ENCODE measurements at regions not wholly inside any gene's neighbourhood (a gene's known extent, or its start where the extent isn't known, plus 50 kb on each side); places are given as distances from the start of the nearest gene placed in this dataset.

DNA sequence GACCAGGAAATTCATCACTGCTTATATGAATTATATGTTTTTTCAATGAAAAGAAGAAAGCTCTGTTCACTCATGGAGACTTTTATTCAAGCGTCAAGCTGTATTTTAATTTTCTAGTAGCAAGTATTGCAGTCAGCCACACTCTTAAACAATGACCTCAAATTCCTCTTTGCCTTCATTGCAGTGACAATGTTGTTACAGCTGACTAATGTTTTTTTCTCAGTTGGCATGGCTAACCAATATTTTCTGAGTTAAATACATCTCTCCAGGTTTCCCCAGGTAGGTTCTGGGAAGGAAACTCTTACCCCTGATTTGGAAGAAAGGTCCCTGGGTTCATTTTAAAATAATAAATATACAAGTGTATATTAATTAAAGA, 241.5 kb downstream of the WDR11 start:
- DNase-seq = no peak

DNA sequence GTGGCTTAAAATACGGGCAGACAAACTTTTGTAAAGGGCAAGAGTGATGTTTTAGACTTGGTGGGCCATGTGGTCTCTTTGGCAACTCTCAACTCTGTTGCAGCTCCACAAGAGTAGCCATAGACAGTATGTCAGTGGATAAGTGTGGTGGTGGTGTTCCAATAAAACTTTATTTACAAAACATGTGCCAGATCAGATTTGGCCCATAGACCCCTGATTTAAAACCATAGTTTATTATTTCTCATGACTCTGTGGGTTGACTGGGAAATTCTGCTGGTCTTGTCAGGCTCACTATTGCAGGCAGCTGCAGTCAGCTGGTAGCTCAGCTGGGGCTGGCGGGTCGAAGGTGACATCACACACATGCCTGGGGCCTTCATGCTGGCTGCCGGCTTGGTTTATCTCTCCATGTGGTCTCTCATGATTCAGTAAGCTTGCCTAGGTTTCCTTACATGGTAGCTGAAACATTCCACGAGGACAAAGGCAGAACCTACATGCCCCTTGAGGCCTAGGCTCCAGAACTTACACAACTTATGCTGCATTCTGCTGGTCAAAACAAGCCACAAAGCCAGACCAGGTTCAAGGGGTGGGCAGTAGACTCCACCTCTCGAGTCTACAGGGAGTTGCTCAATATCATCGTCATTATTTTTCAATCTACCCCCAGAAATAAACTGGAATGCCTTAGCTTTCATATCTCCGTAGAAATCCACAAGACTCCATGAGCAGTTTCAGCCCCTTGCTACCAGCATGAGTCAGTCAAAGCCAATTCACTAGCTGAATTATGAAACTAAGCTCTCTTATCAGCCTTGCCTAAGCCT, 245.7 kb downstream of the WDR11 start:
- DNase-seq = no peak

DNA sequence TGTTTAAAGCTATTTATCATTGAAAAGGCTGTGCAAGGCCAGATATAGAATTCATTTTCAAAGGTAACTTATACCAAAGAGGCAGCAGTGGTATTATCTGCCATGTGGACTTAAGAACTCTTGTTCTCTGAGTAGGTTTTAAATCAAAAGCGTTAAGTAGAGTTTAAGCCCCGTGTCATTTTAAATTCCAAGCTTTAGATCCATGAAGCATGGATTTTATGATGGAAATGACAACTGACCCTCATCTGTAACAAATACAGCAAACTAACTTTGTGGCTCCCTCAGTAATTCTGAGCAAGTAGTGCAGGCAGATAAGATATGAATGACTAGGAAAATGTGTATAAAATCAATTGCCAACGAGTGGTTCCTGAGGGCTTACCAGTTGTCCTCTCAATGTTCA, 247.0 kb downstream of the WDR11 start:
- no peak for DNase-seq

DNA sequence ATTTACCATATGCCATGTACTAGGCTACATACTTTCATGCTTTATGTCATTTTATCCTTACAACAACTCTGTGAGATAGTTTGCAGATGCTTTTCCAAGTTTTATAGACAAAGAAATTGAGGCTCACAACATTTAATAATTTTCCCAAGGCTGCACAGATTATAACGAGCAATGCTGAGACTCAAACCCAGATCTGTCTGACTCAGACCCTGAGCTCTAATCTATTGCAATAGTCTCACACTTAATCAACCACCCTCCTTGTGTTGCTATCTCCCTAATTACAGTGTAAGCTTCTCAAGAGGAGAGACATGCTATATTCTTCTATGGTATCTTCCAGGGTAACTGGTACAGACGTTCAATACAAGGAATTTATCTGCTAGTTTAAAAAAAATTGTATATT, 247.6 kb downstream of the WDR11 start:
- DNase-seq = no peak

DNA sequence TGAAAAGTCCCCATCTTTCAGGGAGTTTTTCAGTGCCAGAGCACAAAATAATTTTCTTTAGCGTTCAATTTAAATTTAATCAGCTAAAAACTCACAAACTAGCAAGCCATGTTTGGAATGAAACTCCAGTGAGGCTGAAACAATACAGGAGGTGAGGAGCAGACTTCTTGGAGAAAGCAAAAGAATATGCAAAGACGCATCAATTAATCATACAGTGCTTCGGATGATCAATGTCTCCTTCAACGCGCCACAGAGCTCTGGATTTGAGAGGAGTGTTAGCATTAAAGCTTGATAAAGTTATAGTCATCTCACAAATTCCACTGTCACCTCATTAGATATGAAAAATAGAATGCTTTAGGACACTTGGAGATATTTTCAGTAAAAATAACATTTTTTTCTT, 248.0 kb downstream of the WDR11 start:
- no peak for DNase-seq

DNA sequence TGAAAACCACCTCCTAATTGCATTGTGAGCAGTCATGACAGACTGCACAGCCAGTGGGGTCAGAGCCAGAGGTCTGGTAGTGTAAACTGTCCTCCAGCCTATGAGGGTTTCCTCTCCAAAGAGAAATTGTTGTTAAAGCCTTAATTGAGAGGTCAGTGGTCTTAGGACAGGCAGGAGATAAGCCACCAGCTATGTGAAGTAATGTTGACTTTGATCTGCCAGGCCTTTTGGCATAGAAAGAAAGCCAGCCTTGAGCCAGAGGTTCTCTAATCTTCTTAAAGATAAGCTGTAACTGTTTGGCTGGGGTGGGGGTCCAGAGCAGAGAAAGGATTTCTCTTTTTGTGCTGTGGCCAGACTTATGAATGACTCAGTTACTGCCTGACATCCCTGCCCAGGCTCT, 248.4 kb downstream of the WDR11 start:
- DNase-seq = no peak

DNA sequence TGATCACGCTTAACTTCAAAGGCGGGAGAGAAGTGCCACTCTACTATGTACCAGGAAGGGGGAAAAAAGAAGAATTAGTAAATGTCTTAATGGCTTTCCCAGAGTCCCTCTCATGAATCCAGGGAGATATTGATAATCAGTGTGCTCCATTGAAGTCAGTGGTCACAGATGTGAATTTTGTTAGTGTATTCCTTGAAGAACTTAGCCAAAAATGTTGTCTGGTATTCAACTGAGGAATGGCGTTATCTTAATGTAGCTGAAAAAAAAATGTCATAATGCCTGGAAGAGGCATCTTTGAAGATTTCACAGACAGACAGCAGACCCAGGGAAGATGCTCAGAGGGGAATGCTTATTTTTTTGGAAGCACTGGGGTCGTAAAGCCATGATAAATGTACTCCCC, 250.4 kb downstream of the WDR11 start:
- DNase-seq = no peak

DNA sequence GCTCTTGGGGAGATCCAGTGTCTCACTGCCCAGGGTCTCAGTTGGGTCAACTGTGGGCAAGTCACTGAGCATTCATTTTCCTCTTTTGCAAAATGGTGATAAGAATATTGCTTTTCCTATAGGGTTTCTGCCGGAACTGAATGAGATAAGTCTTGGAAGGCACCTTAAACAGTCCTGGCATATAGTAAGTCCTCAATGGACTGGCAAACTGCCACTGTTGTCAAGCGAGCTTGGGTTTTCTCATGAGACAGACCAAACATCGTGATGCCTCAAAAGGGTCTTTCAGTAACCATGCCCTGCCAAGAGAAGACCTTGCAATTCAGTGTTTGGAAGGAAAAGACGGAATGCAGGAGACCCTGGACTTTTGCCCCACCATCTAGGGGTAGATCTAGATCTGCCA, 251.5 kb downstream of the WDR11 start:
- DNase-seq = no peak

DNA sequence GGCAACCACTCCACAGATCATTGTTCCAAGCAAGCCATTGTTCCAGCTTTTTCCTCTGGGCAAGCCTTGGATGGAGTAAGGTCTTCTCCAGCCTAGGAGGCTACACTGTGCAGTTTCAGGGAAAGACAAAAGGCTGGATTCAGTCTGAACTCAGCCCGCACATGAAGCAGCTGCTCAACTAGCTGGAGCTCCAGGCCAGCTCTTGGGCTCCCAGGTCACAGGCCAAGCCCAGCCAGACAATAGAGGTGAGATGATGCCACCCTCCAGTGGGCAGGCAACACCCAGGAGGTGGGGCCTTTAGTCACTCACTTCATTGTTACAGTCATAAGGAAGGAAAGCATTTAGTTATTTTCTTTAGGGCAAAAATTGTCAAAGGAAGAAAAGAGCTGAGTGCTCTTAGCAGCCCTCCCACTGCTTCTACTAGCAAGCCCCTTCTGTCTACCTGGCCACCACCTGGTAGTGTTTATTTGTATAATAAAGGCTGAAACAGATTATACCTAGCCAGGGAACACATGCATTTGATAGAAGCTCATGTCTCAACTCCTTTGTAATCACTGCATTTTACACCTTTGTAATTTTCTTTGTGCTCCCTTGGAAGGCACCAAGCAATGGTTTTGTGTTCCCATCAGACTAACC, 253.4 kb downstream of the WDR11 start:
- peak in 3 of 58 donors; percentile 8 to 11 (median 10) for DNase-seq

DNA sequence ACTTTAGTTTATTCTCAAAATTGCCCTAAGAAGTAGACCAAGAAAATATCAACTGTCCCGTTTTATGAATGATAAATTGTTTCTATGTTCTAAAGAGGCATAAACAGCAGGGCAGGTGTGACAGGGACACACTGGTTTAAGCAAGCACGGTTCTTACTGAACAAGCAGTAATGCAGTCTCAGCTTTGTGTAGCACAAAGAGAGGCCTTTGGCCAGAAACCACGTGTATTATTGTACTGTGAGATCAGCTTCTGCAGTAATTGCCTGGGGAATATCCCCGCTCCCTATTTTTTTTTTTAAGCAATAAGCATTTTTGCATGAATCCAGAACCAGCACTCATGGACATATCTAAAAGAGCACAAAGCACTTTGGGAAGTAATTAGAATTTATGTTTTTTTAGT, 255.4 kb downstream of the WDR11 start:
- peak in 5 of 58 donors; percentile 16 to 51 (median 31) for DNase-seq

DNA sequence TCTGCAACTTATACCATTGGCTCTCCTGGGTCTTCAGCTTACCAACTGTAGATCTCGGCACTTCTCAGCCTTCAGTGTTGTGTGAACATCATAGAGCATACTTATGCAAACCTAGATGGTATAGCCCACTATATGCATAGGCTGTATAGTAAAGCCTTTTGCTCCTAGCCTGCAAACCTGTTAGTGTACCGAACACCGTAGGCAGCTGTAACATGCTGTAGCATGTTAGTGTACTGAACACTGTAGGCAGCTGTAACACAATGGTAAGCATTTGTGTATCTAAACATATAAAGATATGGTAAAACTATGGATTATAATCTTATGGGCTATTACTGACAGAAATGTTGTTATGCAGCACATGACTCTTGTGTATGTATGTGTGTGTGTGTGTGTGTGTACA, 256.9 kb downstream of the WDR11 start:
- DNase-seq = no peak

DNA sequence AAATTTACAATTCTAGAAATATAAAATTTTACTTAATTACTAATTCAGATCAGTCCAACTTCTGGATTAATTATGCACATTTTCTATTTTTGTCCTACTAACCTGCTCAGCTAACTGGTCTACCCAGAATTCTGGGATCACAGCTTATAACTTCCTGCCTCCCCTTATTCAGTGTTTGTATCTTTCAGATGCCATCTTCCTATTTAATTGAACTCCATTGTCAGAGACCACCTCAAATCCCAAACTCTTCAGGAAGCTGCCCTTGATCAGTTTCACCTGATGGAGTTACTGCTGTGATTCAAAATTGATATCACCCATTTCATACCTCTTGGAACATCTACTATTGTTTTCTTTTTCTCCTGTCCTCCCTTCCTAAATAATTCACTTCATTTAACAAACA, 259.2 kb downstream of the WDR11 start:
- DNase-seq = no peak

DNA sequence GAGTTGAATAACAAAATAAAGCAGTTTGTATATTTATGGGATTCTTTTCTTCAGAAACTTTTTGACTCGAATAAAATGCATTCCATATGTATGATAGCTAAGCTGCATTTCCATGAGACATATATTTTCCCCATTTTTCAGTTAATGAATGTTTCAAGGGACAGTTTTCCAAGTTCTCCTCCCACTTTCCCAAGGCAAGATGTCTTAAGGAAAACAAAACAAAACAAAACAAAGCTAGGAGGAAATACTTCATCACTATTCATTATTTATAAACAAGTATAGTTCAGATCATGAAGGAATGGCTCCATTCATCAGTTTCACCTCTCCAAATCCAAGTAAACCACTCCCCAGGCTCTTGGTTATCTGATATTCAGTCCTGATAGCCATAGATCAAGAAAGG, 261.0 kb downstream of the WDR11 start:
- no peak for DNase-seq

DNA sequence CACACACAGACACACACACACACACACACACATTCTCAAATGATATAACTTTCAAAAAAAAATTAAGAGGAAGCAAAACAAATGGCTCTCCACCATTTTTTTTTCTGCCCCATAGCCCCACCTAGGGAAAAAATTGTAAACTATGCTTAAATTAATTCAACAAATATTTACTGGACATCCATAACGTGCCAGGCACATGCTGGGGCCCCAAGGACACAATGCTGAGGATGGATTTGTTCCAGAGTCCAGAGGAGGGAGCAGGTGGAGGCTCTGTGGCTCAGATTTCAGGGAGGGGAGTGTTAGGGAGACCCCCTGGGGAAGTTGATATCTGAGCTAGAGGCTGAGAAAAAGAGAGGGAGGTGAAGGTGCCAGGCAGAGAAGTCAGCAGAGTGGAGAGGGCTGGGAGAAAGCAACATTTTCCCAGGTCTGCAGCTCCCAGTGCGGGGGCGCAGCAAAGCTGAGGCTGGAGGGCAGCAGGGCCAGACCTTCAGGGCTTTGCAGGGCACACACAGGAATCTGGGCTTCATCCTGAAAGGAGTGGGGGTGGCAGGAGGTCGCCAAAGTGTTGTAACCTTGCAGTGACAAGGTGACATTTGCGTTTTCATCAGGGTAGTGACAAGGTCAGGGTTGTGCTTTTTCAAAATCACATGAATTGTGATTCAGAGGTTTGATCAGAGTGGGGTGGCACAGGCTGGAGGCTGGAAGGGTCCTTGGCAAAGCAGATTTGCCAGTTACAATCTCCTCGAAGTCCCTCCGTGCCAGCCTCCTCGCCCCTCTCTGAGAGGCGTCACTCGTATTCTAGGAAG, 261.6 kb downstream of the WDR11 start:
- no peak for DNase-seq

DNA sequence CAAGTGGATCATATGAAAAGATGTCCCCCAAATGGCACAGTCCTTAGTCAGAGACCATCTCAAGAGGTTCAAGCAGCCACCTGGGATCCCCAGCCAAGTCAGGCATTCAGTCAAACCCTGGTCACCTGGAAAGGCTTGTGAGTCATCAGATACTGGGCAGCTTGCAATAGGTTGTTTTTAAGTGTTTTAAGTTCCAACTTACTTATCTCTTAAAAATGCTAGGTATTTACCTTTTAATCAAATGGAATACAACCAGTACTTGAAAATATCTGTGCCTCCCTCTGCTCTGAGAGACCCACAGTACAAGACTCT, 262.2 kb downstream of the WDR11 start:
- DNase-seq = no peak

DNA sequence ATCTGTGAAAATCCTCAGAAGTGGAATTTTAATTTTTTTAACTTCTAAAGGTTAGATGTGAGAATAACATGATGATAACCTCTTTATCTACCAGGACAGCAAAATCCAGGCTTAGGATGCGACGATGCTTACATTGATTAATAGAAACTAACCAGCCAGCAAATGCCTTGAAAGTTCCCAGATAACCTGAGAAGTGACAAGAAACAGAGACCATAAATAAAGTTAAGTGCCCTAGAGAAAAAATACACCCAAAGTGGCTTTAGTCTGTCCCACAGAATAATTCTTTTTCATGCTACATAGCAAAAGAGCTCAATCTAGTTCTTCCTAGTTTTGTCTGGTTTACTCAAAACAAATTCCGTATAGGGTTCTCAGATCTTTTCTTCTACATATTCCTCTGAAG, 262.7 kb downstream of the WDR11 start:
- DNase-seq = no peak

DNA sequence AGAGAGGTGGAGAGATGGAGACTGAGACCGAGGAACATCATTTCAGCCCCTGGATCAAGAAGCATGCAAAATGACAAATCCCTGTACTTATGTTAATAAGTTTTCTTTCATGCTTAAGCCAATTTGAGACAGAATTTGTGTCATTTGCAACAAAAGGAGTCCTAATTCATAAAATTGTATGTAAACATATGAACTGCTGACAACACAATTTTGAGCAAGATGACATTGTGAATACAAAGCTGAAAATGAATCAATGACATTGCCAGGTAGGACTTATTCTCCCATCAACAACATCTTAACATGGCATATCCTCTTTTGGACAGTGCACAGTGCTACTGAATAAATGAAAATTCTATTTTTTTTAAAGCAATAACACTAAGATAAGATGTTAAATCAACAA, 264.0 kb downstream of the WDR11 start:
- DNase-seq = no peak

DNA sequence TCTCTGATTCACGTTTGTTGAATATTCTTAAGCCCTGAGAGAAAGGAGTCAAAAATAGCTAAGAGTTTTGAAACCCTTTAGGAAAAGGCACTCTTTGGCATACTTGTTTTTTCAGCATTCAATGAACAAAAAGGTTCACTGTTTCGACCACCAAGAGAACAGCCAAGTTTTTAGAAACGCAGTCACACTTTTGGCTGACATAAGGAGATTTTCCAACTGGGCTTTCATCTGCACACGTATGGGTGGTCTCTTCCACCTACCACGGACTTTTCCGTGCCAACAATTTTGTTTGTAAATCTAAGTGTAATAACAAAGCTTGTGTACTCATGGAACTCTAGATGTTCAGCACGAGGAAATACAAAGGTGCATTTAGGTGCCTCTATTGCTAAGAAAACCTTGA, 270.3 kb downstream of the WDR11 start:
- DNase-seq = no peak

DNA sequence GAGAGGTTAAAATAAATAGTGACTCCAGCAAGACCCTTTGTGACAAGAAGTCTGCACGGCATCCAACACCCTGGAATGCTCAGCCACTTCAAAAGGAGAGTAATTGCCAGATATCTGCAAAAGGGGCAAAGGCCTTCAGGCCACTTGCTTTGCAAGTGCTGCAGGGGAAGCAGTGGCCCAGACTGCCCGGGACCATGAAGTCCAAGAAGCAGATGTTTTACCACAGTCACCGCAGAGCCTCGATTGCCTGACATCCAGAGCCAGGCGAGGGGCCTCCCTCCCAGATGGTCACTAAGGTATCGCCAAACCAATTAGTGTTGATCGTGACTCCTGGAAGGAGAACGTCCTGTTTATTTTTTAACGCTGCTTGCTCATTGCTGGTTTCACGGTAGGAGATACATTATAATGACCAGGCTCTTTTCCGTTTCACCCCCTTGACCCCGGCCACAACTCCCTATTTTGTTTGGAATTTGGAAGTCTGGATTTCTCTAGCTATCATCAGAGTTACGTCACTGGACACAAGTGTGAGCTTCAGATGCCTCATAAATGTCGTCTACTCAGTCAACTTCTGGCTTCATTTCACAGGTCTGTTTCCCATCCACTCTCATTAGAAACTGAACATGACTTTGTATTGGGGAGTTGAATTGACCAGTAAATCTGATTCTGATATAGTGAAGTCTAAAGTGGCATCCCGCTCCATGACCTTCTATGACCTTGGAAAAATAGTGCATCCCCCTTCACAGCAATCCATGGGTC, 276.2 kb downstream of the WDR11 start:
- DNase-seq = no peak

DNA sequence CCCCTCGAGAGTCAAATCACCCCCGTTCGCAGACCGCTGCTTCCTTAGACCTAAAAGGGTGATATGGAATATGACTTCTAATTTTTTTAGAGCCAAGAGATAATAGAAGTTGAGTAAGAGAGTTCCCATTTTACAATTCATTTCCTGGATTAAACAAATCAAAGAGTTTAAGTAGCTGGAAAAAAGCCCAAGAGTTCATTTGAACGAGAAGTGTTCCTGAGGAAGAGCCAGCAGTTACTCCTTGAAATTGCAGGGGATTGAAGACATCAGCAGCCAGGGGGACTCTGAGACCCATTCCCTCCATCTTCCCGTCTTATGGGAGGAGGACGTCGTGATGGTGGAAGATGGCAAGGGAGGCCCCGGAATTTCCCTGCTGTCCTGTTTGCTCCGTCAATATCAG, 277.0 kb downstream of the WDR11 start:
- DNase-seq = no peak

DNA sequence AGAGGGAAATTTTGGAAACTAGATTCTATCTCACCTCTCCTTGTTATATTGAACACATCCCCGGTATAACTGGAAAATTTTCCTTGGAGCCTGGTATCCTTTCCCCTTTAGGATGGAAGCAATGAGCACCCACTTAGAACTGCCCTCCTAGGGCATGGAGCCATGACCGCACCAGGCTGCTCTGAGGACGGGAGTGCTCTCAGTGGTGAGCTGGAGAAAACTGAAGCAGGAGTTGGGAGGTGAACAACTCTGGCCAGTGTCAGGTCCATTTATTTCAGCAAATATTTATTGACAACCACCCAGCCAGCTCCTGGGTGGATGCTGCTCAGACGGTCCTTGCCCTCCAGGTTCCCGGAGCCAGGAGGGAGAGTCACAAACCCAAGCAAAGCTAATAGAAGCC, 278.1 kb downstream of the WDR11 start:
- DNase-seq = no peak

DNA sequence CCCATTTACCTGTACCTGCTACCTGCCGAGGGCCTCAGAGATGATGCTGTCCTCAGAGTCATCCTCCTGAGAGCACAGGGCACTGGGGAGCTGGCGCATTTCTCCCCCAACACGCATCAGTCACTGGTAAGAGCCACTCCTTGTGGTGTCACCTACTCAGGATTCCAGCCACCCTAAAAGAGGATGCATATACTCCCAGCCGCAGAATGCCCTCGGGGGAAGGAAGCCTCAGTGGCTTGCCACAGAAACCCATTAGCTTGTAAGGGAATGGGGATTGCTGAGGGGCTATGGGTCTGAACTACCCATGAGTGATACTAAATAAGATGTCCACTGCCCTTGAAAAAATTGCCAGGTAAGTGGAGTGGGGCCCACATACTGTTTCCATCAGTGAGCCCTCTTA, 279.2 kb downstream of the WDR11 start:
- DNase-seq = no peak
